Ishikawa (cell line): ENCODE measurements at regions not wholly inside any gene's neighbourhood (a gene's known extent, or its start where the extent isn't known, plus 50 kb on each side); places are given as distances from the start of the nearest gene placed in this dataset.

ENCODE experiments used
- CEBPB ChIP-seq: IDR thresholded peaks from 2 replicates; pipeline ENCODE4 v1.6.1; 2012
- CREB1 ChIP-seq: IDR thresholded peaks from 2 replicates; pipeline ENCODE4 v1.6.1; 2012; ENCODE audit warnings: low read depth
- EGR1 ChIP-seq: IDR thresholded peaks from 2 replicates; pipeline ENCODE4 v1.6.1; 2012
- EP300 ChIP-seq: IDR thresholded peaks from 2 replicates; pipeline ENCODE4 v1.6.1; 2012; ENCODE audit warnings: borderline replicate concordance
- FOXM1 ChIP-seq: IDR thresholded peaks from 2 replicates; pipeline ENCODE4 v1.6.1; 2012; ENCODE audit warnings: low read depth, borderline replicate concordance
- MAX ChIP-seq: IDR thresholded peaks from 2 replicates; pipeline ENCODE4 v1.6.1; 2012
- NFIC ChIP-seq: IDR thresholded peaks from 2 replicates; pipeline ENCODE4 v1.6.1; 2012
- RAD21 ChIP-seq: IDR thresholded peaks from 2 replicates; pipeline ENCODE4 v1.6.1; 2012; ENCODE audit warnings: low read depth
- TAF1 ChIP-seq: IDR thresholded peaks from 2 replicates; pipeline ENCODE4 v1.6.1; 2012; ENCODE audit warnings: low read depth, mild to moderate bottlenecking
- TCF12 ChIP-seq: IDR thresholded peaks from 2 replicates; pipeline ENCODE4 v1.6.1; 2012; ENCODE audit warnings: low read depth
- TEAD4 ChIP-seq: IDR thresholded peaks from 2 replicates; pipeline ENCODE4 v1.6.1; 2012
- USF1 ChIP-seq: IDR thresholded peaks from 2 replicates; pipeline ENCODE4 v1.6.1; 2012
- YY1 ChIP-seq: IDR thresholded peaks from 2 replicates; pipeline ENCODE4 v1.6.1; 2012; ENCODE audit warnings: low read depth
- ZBTB7A ChIP-seq: IDR thresholded peaks from 2 replicates; pipeline ENCODE4 v1.6.1; 2012; ENCODE audit warnings: low read depth
- TF ChIP-seq, protein P1 (sequence below): IDR thresholded peaks from 2 replicates; pipeline ENCODE4 v1.6.1; 2012; ENCODE audit warnings: low read depth, mild to moderate bottlenecking

- no peak for TF ChIP-seq NFIC
- TF ChIP-seq CREB1, result no peak
- TF ChIP-seq TAF1, result no peak
- no peak for TF ChIP-seq EP300
- no peak for TF ChIP-seq CEBPB
- TF ChIP-seq EGR1, result no peak
- TF ChIP-seq FOXM1, result no peak
- no peak for TF ChIP-seq YY1
- no peak for TF ChIP-seq ZBTB7A
- no peak for TF ChIP-seq TCF12
- TF ChIP-seq, protein P1, sequence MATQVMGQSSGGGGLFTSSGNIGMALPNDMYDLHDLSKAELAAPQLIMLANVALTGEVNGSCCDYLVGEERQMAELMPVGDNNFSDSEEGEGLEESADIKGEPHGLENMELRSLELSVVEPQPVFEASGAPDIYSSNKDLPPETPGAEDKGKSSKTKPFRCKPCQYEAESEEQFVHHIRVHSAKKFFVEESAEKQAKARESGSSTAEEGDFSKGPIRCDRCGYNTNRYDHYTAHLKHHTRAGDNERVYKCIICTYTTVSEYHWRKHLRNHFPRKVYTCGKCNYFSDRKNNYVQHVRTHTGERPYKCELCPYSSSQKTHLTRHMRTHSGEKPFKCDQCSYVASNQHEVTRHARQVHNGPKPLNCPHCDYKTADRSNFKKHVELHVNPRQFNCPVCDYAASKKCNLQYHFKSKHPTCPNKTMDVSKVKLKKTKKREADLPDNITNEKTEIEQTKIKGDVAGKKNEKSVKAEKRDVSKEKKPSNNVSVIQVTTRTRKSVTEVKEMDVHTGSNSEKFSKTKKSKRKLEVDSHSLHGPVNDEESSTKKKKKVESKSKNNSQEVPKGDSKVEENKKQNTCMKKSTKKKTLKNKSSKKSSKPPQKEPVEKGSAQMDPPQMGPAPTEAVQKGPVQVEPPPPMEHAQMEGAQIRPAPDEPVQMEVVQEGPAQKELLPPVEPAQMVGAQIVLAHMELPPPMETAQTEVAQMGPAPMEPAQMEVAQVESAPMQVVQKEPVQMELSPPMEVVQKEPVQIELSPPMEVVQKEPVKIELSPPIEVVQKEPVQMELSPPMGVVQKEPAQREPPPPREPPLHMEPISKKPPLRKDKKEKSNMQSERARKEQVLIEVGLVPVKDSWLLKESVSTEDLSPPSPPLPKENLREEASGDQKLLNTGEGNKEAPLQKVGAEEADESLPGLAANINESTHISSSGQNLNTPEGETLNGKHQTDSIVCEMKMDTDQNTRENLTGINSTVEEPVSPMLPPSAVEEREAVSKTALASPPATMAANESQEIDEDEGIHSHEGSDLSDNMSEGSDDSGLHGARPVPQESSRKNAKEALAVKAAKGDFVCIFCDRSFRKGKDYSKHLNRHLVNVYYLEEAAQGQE, result no peak
- TF ChIP-seq MAX, result no peak
- TF ChIP-seq RAD21, result no peak
- no peak for TF ChIP-seq TEAD4
- no peak for TF ChIP-seq USF1
Measured at GRCh38 chr6:43870660-43871061, 100.7 kb downstream of the VEGFA start.

- TF ChIP-seq TEAD4 (no peak), EP300 (no peak), TCF12 (no peak)
Measured at GRCh38 chr6:43869792-43870659, 100.0 kb downstream of the VEGFA start.

DNA sequence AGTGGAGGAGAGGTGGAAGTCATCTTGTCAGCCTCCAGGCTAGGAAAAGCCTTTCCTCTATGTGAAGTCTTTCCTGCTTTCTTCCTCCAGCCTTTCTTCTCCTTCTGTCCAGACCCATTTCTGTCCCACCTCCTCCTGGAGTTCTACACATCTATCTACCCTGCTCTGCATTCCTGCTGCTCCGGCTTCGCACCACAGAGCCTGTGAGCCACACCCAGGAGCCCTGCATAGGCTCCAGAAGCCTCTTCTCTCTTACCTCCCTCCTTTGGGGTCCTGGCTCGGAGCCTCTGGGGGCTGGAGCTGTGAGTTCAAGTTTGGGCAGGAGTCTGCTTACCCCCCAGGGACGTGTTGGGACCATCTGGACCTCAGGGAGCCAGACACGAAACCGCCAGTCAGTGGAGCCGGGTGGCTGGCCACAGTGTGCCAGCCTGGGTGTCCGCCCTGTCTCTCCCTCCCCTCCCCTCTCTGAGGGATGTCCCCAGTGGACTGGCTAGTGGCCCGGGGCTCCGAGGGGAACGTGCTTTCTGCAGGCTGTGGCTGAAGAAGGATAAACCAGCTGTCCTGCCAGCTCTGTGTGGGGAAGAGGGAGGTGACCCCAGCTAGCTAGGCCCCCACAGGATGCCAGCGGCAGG is 99.2 kb downstream of the VEGFA start:
- TF ChIP-seq ZBTB7A (no peak), CEBPB (no peak), TAF1 (no peak), EP300 (no peak), USF1 (no peak), CREB1 (no peak), YY1 (no peak), RAD21 (no peak), MAX (no peak), NFIC (no peak), EGR1 (no peak), TCF12 (no peak)

DNA sequence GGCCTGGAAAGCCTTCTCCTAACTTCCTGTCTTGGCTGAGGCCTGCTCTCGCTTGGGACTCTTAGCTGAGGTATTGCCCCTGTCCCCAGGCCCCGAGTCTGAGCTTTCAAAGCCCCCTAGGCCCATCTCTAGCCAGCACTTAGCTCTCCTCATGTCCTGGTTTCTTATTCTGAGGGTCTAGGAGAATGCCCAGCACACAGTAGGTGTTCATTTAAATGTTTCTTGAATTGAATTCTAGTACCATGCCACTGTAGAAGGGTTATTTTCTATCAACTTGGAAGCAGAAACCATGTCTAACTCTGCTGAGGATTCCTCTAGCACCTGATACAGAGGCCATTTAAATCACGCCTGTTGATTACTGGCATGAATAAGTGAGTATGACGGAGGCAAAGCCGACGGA is 98.5 kb downstream of the VEGFA start:
- TF ChIP-seq, protein P1, result no peak
- TF ChIP-seq TEAD4 (no peak), YY1 (no peak), NFIC (no peak), USF1 (no peak), TCF12 (no peak), EP300 (no peak), MAX (no peak), CREB1 (no peak)

- TF ChIP-seq NFIC (no peak), CEBPB (no peak), ZBTB7A (no peak), CREB1 (no peak), MAX (no peak), EP300 (no peak), EGR1 (no peak), RAD21 (no peak), YY1 (no peak)
- TF ChIP-seq, protein P1, result no peak
Measured at GRCh38 chr6:43867996-43868395, 98.0 kb downstream of the VEGFA start.
